Memory B cell (primary cell): ENCODE measurements at regions not wholly inside any gene's neighbourhood (a gene's known extent, or its start where the extent isn't known, plus 50 kb on each side); places are given as distances from the start of the nearest gene placed in this dataset.
"Not testable (repeated sequence)": the region's sequence is repeated elsewhere in the genome, so short reads cannot be mapped to it uniquely, and the experiment has no call there.

Experiments used
- ATAC-seq: fragments of 150-1000 bp; cut with Tn5 transposase; 2 replicates; pipeline ENCODE4 v1.10.0; 2021; ENCODE audit warnings: low read depth, mild to moderate bottlenecking, moderate library complexity
- DNase-seq, 2 donors: peaks; one replicate each; pipeline ENCODE4 v3.0.0; 2022; ENCODE audit warnings: low spot score in 2 of 2
- H3K27ac Mint-ChIP-seq: one replicate; pipeline ENCODE4 v1.8.0; 2022; ENCODE audit warnings: mild to moderate bottlenecking, moderate library complexity, mixed read lengths
- H3K27me3 Mint-ChIP-seq: one replicate; pipeline ENCODE4 v1.8.0; 2022; ENCODE audit warnings: mixed read lengths
- H3K36me3 Mint-ChIP-seq: one replicate; pipeline ENCODE4 v1.8.0; 2022; ENCODE audit warnings: mild to moderate bottlenecking, mixed read lengths
- H3K4me1 Mint-ChIP-seq: one replicate; pipeline ENCODE4 v1.8.0; 2022; ENCODE audit warnings: mixed read lengths
- H3K4me3 Mint-ChIP-seq: one replicate; pipeline ENCODE4 v1.8.0; 2022; ENCODE audit warnings: mild to moderate bottlenecking, moderate library complexity, mixed read lengths
- H3K9me3 Mint-ChIP-seq: one replicate; pipeline ENCODE4 v1.8.0; 2022; ENCODE audit warnings: mixed read lengths

- not testable (repeated sequence) for H3K4me3 Mint-ChIP-seq, H3K36me3 Mint-ChIP-seq, H3K9me3 Mint-ChIP-seq, ATAC-seq, H3K4me1 Mint-ChIP-seq, DNase-seq, H3K27ac Mint-ChIP-seq
- H3K27me3 Mint-ChIP-seq = peaks cover 13% of the 10 kb centered on the region
These were observed 453.0 kb upstream of the FANCL start for GRCh38 chr2:58694114-58694513.

DNA sequence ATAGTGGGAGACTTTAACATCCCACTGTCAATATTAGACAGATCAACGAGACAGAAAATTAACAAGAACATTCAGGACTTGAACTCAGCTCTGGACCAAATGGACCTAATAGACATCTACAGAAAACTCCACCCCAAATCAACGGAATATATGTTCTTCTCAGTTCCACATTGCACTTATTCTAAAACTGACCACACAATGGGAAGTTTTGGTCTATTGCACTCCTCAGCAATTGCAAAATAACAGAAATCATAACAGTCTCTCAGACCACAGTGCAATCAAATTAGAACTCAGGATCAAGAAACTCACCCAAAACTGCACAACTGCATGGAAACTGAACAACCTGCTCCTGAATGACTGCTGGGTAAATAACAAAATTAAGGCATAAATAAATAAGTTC lies 449.9 kb upstream of the FANCL start:
- not testable (repeated sequence) for H3K4me3 Mint-ChIP-seq, H3K9me3 Mint-ChIP-seq, ATAC-seq, H3K4me1 Mint-ChIP-seq, H3K36me3 Mint-ChIP-seq, DNase-seq, H3K27ac Mint-ChIP-seq
- H3K27me3 Mint-ChIP-seq = peaks cover 11% of the 10 kb centered on the region

GRCh38 chr2:58688813-58689212 lies 447.7 kb upstream of the FANCL start:
- Mint-ChIP-seq H3K4me1 (peaks cover 5% of the 10 kb centered on the region), H3K27ac (no peak overlapping the region), H3K27me3 (peaks cover 11% of the 10 kb centered on the region), H3K4me3 (no peak overlapping the region), H3K36me3 (peaks cover 2% of the 10 kb centered on the region), H3K9me3 (peaks cover 5% of the 10 kb centered on the region)
- DNase-seq = no peak
- ATAC-seq = no peak

GRCh38 chr2:58686776-58687175 lies 445.7 kb upstream of the FANCL start:
- Mint-ChIP-seq H3K4me1 (peaks cover 5% of the 10 kb centered on the region), H3K9me3 (peaks cover 5% of the 10 kb centered on the region), H3K27ac (no peak overlapping the region), H3K27me3 (peaks cover 14% of the 10 kb centered on the region), H3K36me3 (peaks cover 2% of the 10 kb centered on the region), H3K4me3 (no peak overlapping the region)
- ATAC-seq (peak; percentile 46), DNase-seq (no peak)

DNA sequence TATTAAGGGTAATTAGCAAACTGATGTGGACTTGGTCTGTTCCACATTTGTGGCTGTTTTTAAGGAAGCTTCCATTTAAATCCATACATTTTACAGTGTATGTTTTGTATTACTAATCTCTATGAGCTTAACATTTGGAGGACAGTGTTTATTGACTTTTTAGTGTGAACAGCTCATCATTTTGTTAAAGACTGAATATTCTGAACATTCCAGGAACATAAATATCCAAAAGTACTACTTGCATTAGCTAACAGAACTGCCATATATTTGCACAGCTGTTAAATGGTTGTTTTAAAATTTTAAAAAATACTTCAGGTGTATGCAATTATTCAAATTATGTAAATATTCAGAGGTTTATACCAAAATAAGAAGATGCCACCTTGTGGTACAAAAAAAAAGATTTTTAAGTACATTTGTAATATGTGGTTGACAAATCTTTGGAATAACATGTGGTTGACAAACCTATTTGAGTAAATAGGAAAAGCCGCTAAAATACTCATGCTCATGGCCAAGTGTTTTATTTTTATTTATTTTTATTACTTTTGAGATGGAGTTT lies 439.7 kb upstream of the FANCL start:
- H3K27ac Mint-ChIP-seq = no peak overlapping the region
- peaks cover 6% of the 10 kb centered on the region for H3K27me3 Mint-ChIP-seq
- H3K36me3 Mint-ChIP-seq = no peaks in the 10 kb centered on the region
- H3K9me3 Mint-ChIP-seq = no peaks in the 10 kb centered on the region
- H3K4me3 Mint-ChIP-seq = no peak overlapping the region
- H3K4me1 Mint-ChIP-seq = no peaks in the 10 kb centered on the region
- ATAC-seq = no peak
- no peak for DNase-seq

DNA sequence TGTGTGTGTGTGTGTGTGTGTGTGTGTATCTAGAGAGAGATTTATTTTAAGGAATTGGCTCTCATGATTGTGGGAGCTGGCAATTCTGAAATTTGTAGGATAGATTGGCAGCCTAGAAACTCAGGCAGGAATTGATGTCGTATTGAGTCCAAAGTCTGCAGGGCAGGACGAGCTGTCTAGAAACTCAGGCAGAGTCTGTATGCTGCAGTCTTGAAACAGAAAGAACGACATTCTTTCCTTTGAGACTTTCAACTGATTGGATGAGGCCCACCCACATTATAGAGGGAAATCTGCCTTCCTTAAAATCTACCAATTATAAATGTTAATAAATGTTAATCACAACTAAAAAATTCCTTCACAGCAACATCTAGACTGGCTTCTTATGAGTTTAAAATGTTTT lies 436.6 kb upstream of the FANCL start:
- Mint-ChIP-seq H3K27me3 (peaks cover 9% of the 10 kb centered on the region), H3K9me3 (no peaks in the 10 kb centered on the region), H3K36me3 (no peaks in the 10 kb centered on the region), H3K4me3 (no peak overlapping the region), H3K27ac (no peak overlapping the region), H3K4me1 (no peaks in the 10 kb centered on the region)
- no peak for ATAC-seq
- no peak for DNase-seq

DNA sequence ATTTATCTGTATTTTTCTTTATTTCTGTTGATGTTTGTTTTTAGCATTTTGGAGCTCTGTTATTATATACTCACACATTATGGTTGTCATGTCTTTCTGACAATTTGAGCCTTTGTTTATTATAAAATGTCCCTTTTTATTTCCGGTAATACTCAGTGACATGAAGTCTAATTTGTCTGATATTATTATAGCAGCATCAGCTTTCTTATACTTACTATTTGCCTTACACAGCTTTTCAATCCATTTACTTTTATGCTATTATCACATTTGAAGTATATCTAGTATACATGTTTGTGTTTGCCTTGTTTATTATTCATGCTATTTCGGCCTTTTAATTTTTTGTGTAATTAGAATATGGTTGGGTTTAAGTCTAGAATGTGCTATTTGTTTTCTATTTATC lies 430.6 kb upstream of the FANCL start:
- H3K4me3 Mint-ChIP-seq = no peak overlapping the region
- no peaks in the 10 kb centered on the region for H3K36me3 Mint-ChIP-seq
- no peak overlapping the region for H3K27ac Mint-ChIP-seq
- H3K4me1 Mint-ChIP-seq = no peaks in the 10 kb centered on the region
- ATAC-seq (no peak), DNase-seq (no peak)
- H3K27me3 Mint-ChIP-seq = peaks cover 5% of the 10 kb centered on the region
- H3K9me3 Mint-ChIP-seq = peaks cover 2% of the 10 kb centered on the region

GRCh38 chr2:58669998-58670397 lies 428.9 kb upstream of the FANCL start:
- H3K27me3 Mint-ChIP-seq = peaks cover 3% of the 10 kb centered on the region
- no peaks in the 10 kb centered on the region for H3K36me3 Mint-ChIP-seq
- no peak overlapping the region for H3K27ac Mint-ChIP-seq
- H3K4me1 Mint-ChIP-seq = no peaks in the 10 kb centered on the region
- DNase-seq (no peak), ATAC-seq (no peak)
- peaks cover 2% of the 10 kb centered on the region for H3K9me3 Mint-ChIP-seq
- no peak overlapping the region for H3K4me3 Mint-ChIP-seq

- H3K4me1 Mint-ChIP-seq = no peaks in the 10 kb centered on the region
- no peak for ATAC-seq
- no peak for DNase-seq
- peaks cover 2% of the 10 kb centered on the region for H3K9me3 Mint-ChIP-seq
- no peaks in the 10 kb centered on the region for H3K36me3 Mint-ChIP-seq
- no peak overlapping the region for H3K4me3 Mint-ChIP-seq
- no peak overlapping the region for H3K27ac Mint-ChIP-seq
- no peaks in the 10 kb centered on the region for H3K27me3 Mint-ChIP-seq
These were observed 426.1 kb upstream of the FANCL start for GRCh38 chr2:58667137-58667774.

- ATAC-seq (no peak), DNase-seq (no peak)
- no peaks in the 10 kb centered on the region for H3K27me3 Mint-ChIP-seq
- peaks cover 2% of the 10 kb centered on the region for H3K9me3 Mint-ChIP-seq
- no peaks in the 10 kb centered on the region for H3K4me1 Mint-ChIP-seq
- no peaks in the 10 kb centered on the region for H3K36me3 Mint-ChIP-seq
- H3K4me3 Mint-ChIP-seq = no peak overlapping the region
- no peak overlapping the region for H3K27ac Mint-ChIP-seq
These were observed 425.3 kb upstream of the FANCL start for GRCh38 chr2:58666323-58666970.

DNA sequence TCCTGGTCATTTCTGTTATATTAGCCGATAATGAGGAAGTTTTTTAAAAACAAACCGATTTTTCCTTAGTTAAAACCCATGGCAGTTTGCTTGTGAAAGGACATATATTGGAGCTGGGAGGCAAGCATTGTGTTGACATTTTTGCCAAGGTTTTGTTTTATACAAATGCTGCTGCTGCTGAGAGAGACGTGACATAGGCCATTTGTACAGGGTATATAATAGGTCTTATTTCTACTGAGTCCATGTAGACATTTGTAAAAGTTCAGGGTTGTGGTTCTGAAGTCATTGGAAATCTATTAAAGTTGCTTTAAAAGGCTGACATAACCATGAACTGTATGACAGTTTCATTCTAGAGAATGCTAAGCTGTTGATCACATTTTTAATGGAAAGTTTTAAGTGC lies 424.0 kb upstream of the FANCL start:
- no peak overlapping the region for H3K27ac Mint-ChIP-seq
- H3K4me1 Mint-ChIP-seq = no peaks in the 10 kb centered on the region
- H3K4me3 Mint-ChIP-seq = no peak overlapping the region
- H3K9me3 Mint-ChIP-seq = peaks cover 2% of the 10 kb centered on the region
- ATAC-seq = no peak
- DNase-seq = no peak
- no peaks in the 10 kb centered on the region for H3K27me3 Mint-ChIP-seq
- H3K36me3 Mint-ChIP-seq = no peaks in the 10 kb centered on the region

- H3K27me3 Mint-ChIP-seq = no peaks in the 10 kb centered on the region
- ATAC-seq = no peak
- peaks cover 2% of the 10 kb centered on the region for H3K9me3 Mint-ChIP-seq
- H3K4me3 Mint-ChIP-seq = no peak overlapping the region
- H3K36me3 Mint-ChIP-seq = no peaks in the 10 kb centered on the region
- no peak for DNase-seq
- H3K4me1 Mint-ChIP-seq = no peaks in the 10 kb centered on the region
- H3K27ac Mint-ChIP-seq = no peak overlapping the region
These were observed 423.5 kb upstream of the FANCL start for GRCh38 chr2:58664523-58665151.

DNA sequence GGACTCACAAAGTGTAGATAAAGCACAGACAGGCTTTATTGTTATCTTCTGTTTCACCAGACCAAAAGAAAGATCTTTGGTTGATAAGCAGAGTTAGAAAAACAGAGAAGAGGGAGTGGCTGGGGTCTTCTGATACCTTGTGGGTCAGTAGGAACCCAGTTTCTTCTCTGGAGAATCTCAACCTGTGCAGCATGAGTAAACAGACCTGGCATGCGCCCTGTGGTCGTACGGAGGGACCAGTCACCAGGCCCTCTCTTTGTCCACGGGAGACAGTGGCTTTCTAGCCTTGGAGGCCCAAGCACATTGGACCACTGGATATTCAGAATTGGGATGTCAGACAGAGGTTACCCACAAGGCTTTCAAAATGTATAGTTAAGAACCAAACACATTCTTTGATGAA lies 418.9 kb upstream of the FANCL start:
- no peaks in the 10 kb centered on the region for H3K4me1 Mint-ChIP-seq
- H3K27me3 Mint-ChIP-seq = peaks cover 7% of the 10 kb centered on the region
- no peak overlapping the region for H3K4me3 Mint-ChIP-seq
- no peak overlapping the region for H3K27ac Mint-ChIP-seq
- H3K36me3 Mint-ChIP-seq = no peaks in the 10 kb centered on the region
- ATAC-seq (no peak), DNase-seq (no peak)
- H3K9me3 Mint-ChIP-seq = no peaks in the 10 kb centered on the region

GRCh38 chr2:58655152-58655551 lies 414.0 kb upstream of the FANCL start:
- Mint-ChIP-seq H3K9me3 (no peaks in the 10 kb centered on the region), H3K4me3 (no peak overlapping the region), H3K27me3 (peaks cover 9% of the 10 kb centered on the region), H3K36me3 (no peaks in the 10 kb centered on the region), H3K4me1 (no peaks in the 10 kb centered on the region), H3K27ac (no peak overlapping the region)
- no peak for ATAC-seq
- DNase-seq = no peak
